ENCODE measurements at regions not wholly inside any gene's neighbourhood (a gene's known extent, or its start where the extent isn't known, plus 50 kb on each side); places are given as distances from the start of the nearest gene placed in this dataset.
"Not testable (repeated sequence)": the region's sequence is repeated elsewhere in the genome, so short reads cannot be mapped to it uniquely, and the experiment has no call there.

GRCh38 chr2:183825710-183826109 lies 701.5 kb downstream of the NUP35 start:
- no peak overlapping the region for H3K4me3 ChIP-seq (ENCODE audit: low read length in 3 of 3)
- H3K27ac ChIP-seq (ENCODE audit: low read depth, low read length): no peak overlapping the region
- H3K9ac ChIP-seq (ENCODE audit: low read depth in 1 of 3, low read length in 3 of 3): no peak overlapping the region
- H3K9me3 ChIP-seq (ENCODE audit: control insufficient read depth in 3 of 3, low read length in 3 of 3): peaks cover 5 to 13% (median 9%) of the 10 kb centered on the region in 3 donors
- no peaks in the 10 kb centered on the region for H3K4me1 ChIP-seq (ENCODE audit: control insufficient read depth in 3 of 3, insufficient read depth in 3 of 3, low read length in 3 of 3)
- no peaks in the 10 kb centered on the region for H3K27me3 ChIP-seq (ENCODE audit: control insufficient read depth in 3 of 3, insufficient read depth in 3 of 3, low read length in 3 of 3)
- no peaks in the 10 kb centered on the region for H3K36me3 ChIP-seq (ENCODE audit: control insufficient read depth in 3 of 3, insufficient read depth in 3 of 3, low read length in 3 of 3)

GRCh38 chr2:183829931-183830330 lies 705.7 kb downstream of the NUP35 start:
- no peak overlapping the region for H3K9ac ChIP-seq (ENCODE audit: low read depth in 1 of 3, low read length in 3 of 3)
- peaks cover 5 to 12% (median 9%) of the 10 kb centered on the region in 3 donors for H3K9me3 ChIP-seq (ENCODE audit: control insufficient read depth in 3 of 3, low read length in 3 of 3)
- no peaks in the 10 kb centered on the region for H3K27me3 ChIP-seq (ENCODE audit: control insufficient read depth in 3 of 3, insufficient read depth in 3 of 3, low read length in 3 of 3)
- H3K36me3 ChIP-seq (ENCODE audit: control insufficient read depth in 3 of 3, insufficient read depth in 3 of 3, low read length in 3 of 3): no peaks in the 10 kb centered on the region
- no peak overlapping the region for H3K4me3 ChIP-seq (ENCODE audit: low read length in 3 of 3)
- H3K27ac ChIP-seq (ENCODE audit: low read depth, low read length): no peak overlapping the region
- no peaks in the 10 kb centered on the region for H3K4me1 ChIP-seq (ENCODE audit: control insufficient read depth in 3 of 3, insufficient read depth in 3 of 3, low read length in 3 of 3)

DNA sequence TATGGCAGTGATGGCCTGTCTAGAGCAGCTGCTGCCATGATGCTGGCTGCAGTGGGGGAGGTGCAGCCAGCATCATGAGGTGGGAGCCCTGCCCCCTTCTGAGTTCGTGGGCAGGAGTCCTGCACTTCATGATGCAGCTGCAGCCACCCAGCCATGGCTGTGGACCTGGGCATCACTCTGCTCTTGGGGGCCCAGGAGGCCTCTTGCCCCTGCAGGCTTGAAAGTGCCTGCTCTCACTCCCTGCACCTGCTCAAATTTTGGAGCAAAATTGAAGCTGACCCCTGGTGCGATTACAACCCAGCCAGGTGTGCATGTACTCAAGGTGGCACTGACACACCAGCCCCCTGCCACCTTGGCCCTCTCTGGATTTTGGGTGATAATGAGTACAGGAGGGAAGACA lies 712.9 kb downstream of the NUP35 start:
- H3K9me3 ChIP-seq (ENCODE audit: control insufficient read depth in 3 of 3, low read length in 3 of 3): no peaks in the 10 kb centered on the region
- H3K36me3 ChIP-seq (ENCODE audit: control insufficient read depth in 3 of 3, insufficient read depth in 3 of 3, low read length in 3 of 3): no peaks in the 10 kb centered on the region
- no peak overlapping the region for H3K4me3 ChIP-seq (ENCODE audit: low read length in 3 of 3)
- H3K9ac ChIP-seq (ENCODE audit: low read depth in 1 of 3, low read length in 3 of 3): no peak overlapping the region
- no peaks in the 10 kb centered on the region for H3K27me3 ChIP-seq (ENCODE audit: control insufficient read depth in 3 of 3, insufficient read depth in 3 of 3, low read length in 3 of 3)
- no peak overlapping the region for H3K27ac ChIP-seq (ENCODE audit: low read depth, low read length)
- H3K4me1 ChIP-seq (ENCODE audit: control insufficient read depth in 3 of 3, insufficient read depth in 3 of 3, low read length in 3 of 3): no peaks in the 10 kb centered on the region

GRCh38 chr2:183838295-183838694 lies 714.1 kb downstream of the NUP35 start:
- H3K9ac ChIP-seq (ENCODE audit: low read depth in 1 of 3, low read length in 3 of 3): no peak overlapping the region
- H3K27ac ChIP-seq (ENCODE audit: low read depth, low read length): no peak overlapping the region
- no peaks in the 10 kb centered on the region for H3K27me3 ChIP-seq (ENCODE audit: control insufficient read depth in 3 of 3, insufficient read depth in 3 of 3, low read length in 3 of 3)
- no peaks in the 10 kb centered on the region for H3K4me1 ChIP-seq (ENCODE audit: control insufficient read depth in 3 of 3, insufficient read depth in 3 of 3, low read length in 3 of 3)
- no peaks in the 10 kb centered on the region for H3K9me3 ChIP-seq (ENCODE audit: control insufficient read depth in 3 of 3, low read length in 3 of 3)
- H3K4me3 ChIP-seq (ENCODE audit: low read length in 3 of 3): no peak overlapping the region
- H3K36me3 ChIP-seq (ENCODE audit: control insufficient read depth in 3 of 3, insufficient read depth in 3 of 3, low read length in 3 of 3): no peaks in the 10 kb centered on the region

GRCh38 chr2:183840061-183840584 lies 715.9 kb downstream of the NUP35 start:
- no peaks in the 10 kb centered on the region for H3K36me3 ChIP-seq (ENCODE audit: control insufficient read depth in 3 of 3, insufficient read depth in 3 of 3, low read length in 3 of 3)
- no peaks in the 10 kb centered on the region for H3K4me1 ChIP-seq (ENCODE audit: control insufficient read depth in 3 of 3, insufficient read depth in 3 of 3, low read length in 3 of 3)
- H3K4me3 ChIP-seq (ENCODE audit: low read length in 3 of 3): no peak overlapping the region
- H3K9me3 ChIP-seq (ENCODE audit: control insufficient read depth in 3 of 3, low read length in 3 of 3): no peaks in the 10 kb centered on the region
- no peak overlapping the region for H3K9ac ChIP-seq (ENCODE audit: low read depth in 1 of 3, low read length in 3 of 3)
- no peaks in the 10 kb centered on the region for H3K27me3 ChIP-seq (ENCODE audit: control insufficient read depth in 3 of 3, insufficient read depth in 3 of 3, low read length in 3 of 3)
- no peak overlapping the region for H3K27ac ChIP-seq (ENCODE audit: low read depth, low read length)

DNA sequence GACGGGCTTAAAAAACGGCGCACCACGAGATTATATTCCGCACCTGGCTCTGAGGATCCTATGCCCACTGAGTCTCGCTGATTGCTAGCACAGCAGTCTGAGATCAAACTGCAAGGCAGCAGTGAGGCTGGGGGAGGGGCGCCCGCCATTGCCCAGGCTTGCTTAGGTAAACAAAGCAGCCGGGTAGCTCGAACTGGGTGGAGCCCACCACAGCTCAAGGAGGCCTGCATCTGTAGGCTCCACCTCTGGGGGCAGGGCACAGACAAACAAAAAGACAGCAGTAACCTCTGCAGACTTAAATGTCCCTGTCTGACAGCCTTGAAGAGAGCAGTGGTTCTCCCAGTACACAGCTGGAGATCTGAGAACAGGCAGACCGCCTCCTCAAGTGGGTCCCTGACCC lies 725.6 kb downstream of the NUP35 start:
- H3K27me3 ChIP-seq (ENCODE audit: control insufficient read depth in 3 of 3, insufficient read depth in 3 of 3, low read length in 3 of 3); H3K27ac ChIP-seq (ENCODE audit: low read depth, low read length); H3K9me3 ChIP-seq (ENCODE audit: control insufficient read depth in 3 of 3, low read length in 3 of 3); H3K9ac ChIP-seq (ENCODE audit: low read depth in 1 of 3, low read length in 3 of 3); H3K36me3 ChIP-seq (ENCODE audit: control insufficient read depth in 3 of 3, insufficient read depth in 3 of 3, low read length in 3 of 3); H3K4me1 ChIP-seq (ENCODE audit: control insufficient read depth in 3 of 3, insufficient read depth in 3 of 3, low read length in 3 of 3); H3K4me3 ChIP-seq (ENCODE audit: low read length in 3 of 3): not testable (repeated sequence)

DNA sequence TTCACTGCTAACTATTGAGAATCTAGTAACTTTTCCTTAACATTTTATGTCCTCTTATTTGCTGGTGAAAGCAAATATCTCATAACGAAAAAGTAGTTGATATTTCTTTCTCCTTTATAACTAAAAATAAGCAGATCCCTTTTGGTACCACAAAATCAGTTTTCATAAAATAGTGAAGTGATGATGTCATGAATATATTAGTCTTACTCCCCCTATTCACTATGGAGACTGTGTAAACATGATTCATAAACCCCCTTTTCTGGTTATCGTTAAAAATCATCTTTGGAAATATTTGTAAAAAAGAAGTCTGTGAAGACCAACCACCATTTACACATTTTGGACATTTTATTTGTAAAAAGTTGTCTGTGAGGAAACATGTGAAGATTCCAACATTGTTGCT lies 734.9 kb downstream of the NUP35 start:
- Histone ChIP-seq H3K4me3 (ENCODE audit: low read length in 3 of 3) (no peak overlapping the region), H3K36me3 (ENCODE audit: control insufficient read depth in 3 of 3, insufficient read depth in 3 of 3, low read length in 3 of 3) (no peaks in the 10 kb centered on the region), H3K27ac (ENCODE audit: low read depth, low read length) (no peak overlapping the region)

GRCh38 chr2:183866666-183867065 lies 731.7 kb upstream of the ZNF804A start:
- H3K4me3 ChIP-seq (ENCODE audit: low read length in 3 of 3): no peak overlapping the region

More for the DNA sequence above, 734.9 kb downstream of the NUP35 start:
- Histone ChIP-seq H3K27me3 (ENCODE audit: control insufficient read depth in 3 of 3, insufficient read depth in 3 of 3, low read length in 3 of 3) (no peaks in the 10 kb centered on the region), H3K9me3 (ENCODE audit: control insufficient read depth in 3 of 3, low read length in 3 of 3) (no peaks in the 10 kb centered on the region), H3K9ac (ENCODE audit: low read depth in 1 of 3, low read length in 3 of 3) (no peak overlapping the region), H3K4me1 (ENCODE audit: control insufficient read depth in 3 of 3, insufficient read depth in 3 of 3, low read length in 3 of 3) (no peaks in the 10 kb centered on the region)

GRCh38 chr2:183867206-183867605 lies 731.1 kb upstream of the ZNF804A start:
- Histone ChIP-seq H3K27me3 (ENCODE audit: control insufficient read depth in 3 of 3, insufficient read depth in 3 of 3, low read length in 3 of 3) (no peaks in the 10 kb centered on the region), H3K4me1 (ENCODE audit: control insufficient read depth in 3 of 3, insufficient read depth in 3 of 3, low read length in 3 of 3) (no peaks in the 10 kb centered on the region), H3K4me3 (ENCODE audit: low read length in 3 of 3) (no peak overlapping the region), H3K9me3 (ENCODE audit: control insufficient read depth in 3 of 3, low read length in 3 of 3) (no peaks in the 10 kb centered on the region), H3K27ac (ENCODE audit: low read depth, low read length) (no peak overlapping the region), H3K9ac (ENCODE audit: low read depth in 1 of 3, low read length in 3 of 3) (no peak overlapping the region), H3K36me3 (ENCODE audit: control insufficient read depth in 3 of 3, insufficient read depth in 3 of 3, low read length in 3 of 3) (no peaks in the 10 kb centered on the region)

More at GRCh38 chr2:183866666-183867065, 731.7 kb upstream of the ZNF804A start:
- Histone ChIP-seq H3K4me1 (ENCODE audit: control insufficient read depth in 3 of 3, insufficient read depth in 3 of 3, low read length in 3 of 3) (no peaks in the 10 kb centered on the region), H3K27me3 (ENCODE audit: control insufficient read depth in 3 of 3, insufficient read depth in 3 of 3, low read length in 3 of 3) (no peaks in the 10 kb centered on the region), H3K27ac (ENCODE audit: low read depth, low read length) (no peak overlapping the region), H3K9ac (ENCODE audit: low read depth in 1 of 3, low read length in 3 of 3) (no peak overlapping the region), H3K9me3 (ENCODE audit: control insufficient read depth in 3 of 3, low read length in 3 of 3) (no peaks in the 10 kb centered on the region), H3K36me3 (ENCODE audit: control insufficient read depth in 3 of 3, insufficient read depth in 3 of 3, low read length in 3 of 3) (no peaks in the 10 kb centered on the region)

DNA sequence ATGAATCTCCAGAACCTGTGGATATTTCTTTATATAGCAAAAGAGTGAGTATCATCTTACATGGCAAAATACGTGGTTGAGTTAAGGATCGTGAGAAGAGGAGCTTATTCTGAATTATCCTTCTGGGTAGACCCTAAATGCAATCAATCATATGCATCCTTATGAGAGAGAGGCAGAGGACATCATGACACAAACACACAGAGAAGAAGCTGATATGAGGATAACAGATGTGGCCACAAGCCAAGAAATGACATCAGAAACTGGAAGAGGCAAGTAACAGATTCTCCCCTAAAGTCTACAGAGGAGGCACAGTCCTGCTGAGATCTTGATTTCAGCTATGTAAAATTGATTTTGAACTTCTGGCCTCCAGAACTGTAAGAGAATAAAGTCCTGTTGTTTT lies 730.2 kb upstream of the ZNF804A start:
- H3K27ac ChIP-seq (ENCODE audit: low read depth, low read length): no peak overlapping the region
- no peaks in the 10 kb centered on the region for H3K36me3 ChIP-seq (ENCODE audit: control insufficient read depth in 3 of 3, insufficient read depth in 3 of 3, low read length in 3 of 3)
- no peaks in the 10 kb centered on the region for H3K27me3 ChIP-seq (ENCODE audit: control insufficient read depth in 3 of 3, insufficient read depth in 3 of 3, low read length in 3 of 3)
- H3K9ac ChIP-seq (ENCODE audit: low read depth in 1 of 3, low read length in 3 of 3): no peak overlapping the region
- H3K9me3 ChIP-seq (ENCODE audit: control insufficient read depth in 3 of 3, low read length in 3 of 3): no peaks in the 10 kb centered on the region
- H3K4me3 ChIP-seq (ENCODE audit: low read length in 3 of 3): no peak overlapping the region
- no peaks in the 10 kb centered on the region for H3K4me1 ChIP-seq (ENCODE audit: control insufficient read depth in 3 of 3, insufficient read depth in 3 of 3, low read length in 3 of 3)

GRCh38 chr2:183868707-183869106 lies 729.6 kb upstream of the ZNF804A start:
- Histone ChIP-seq H3K4me1 (ENCODE audit: control insufficient read depth in 3 of 3, insufficient read depth in 3 of 3, low read length in 3 of 3) (no peaks in the 10 kb centered on the region), H3K9ac (ENCODE audit: low read depth in 1 of 3, low read length in 3 of 3) (no peak overlapping the region)

More at GRCh38 chr2:183868707-183869106, 729.6 kb upstream of the ZNF804A start:
- H3K27ac ChIP-seq (ENCODE audit: low read depth, low read length): no peak overlapping the region
- no peaks in the 10 kb centered on the region for H3K36me3 ChIP-seq (ENCODE audit: control insufficient read depth in 3 of 3, insufficient read depth in 3 of 3, low read length in 3 of 3)
- no peak overlapping the region for H3K4me3 ChIP-seq (ENCODE audit: low read length in 3 of 3)
- H3K9me3 ChIP-seq (ENCODE audit: control insufficient read depth in 3 of 3, low read length in 3 of 3): no peaks in the 10 kb centered on the region
- H3K27me3 ChIP-seq (ENCODE audit: control insufficient read depth in 3 of 3, insufficient read depth in 3 of 3, low read length in 3 of 3): no peaks in the 10 kb centered on the region
